SU-DHL-6 (cell line): ENCODE measurements at regions not wholly inside any gene's neighbourhood (a gene's known extent, or its start where the extent isn't known, plus 50 kb on each side); places are given as distances from the start of the nearest gene placed in this dataset.

Experiments
- H2AFZ ChIP-seq: fragments of 200-600 bp; sonication (generic); 2 replicates; pipeline ENCODE4 v1.6.1; 2014; ENCODE audit warnings: low read depth, mild to moderate bottlenecking, moderate library complexity, mixed read lengths, antibody characterized with exemption, low read length; ENCODE audit not compliant: severe bottlenecking
- H3F3A ChIP-seq: fragments of 200-600 bp; shearing (Covaris generic); 2 replicates; pipeline ENCODE4 v1.6.0; 2016; ENCODE audit warnings: antibody characterized with exemption, mild to moderate bottlenecking; ENCODE audit not compliant: insufficient read depth
- H3K27ac ChIP-seq: fragments of 200-600 bp; sonication (generic); 2 replicates; pipeline ENCODE4 v1.5.1; 2016; ENCODE audit warnings: low read depth, mild to moderate bottlenecking, low read length, moderate library complexity, mixed read lengths
- H3K27me3 ChIP-seq: fragments of 200-600 bp; sonication (generic), shearing (Covaris generic); 2 replicates; pipeline ENCODE4 v1.6.0; 2014; ENCODE audit warnings: mild to moderate bottlenecking, low read length
- H3K36me3 ChIP-seq: fragments of 200-600 bp; sonication (generic); 2 replicates; pipeline ENCODE4 v1.6.1; 2014; ENCODE audit warnings: mild to moderate bottlenecking, low read length, mixed read lengths
- H3K4me2 ChIP-seq: fragments of 300-600, 200-600 bp; shearing (Covaris generic), sonication (generic); 2 replicates; pipeline ENCODE4 v1.6.0; 2014; ENCODE audit warnings: low read length, low read depth, mild to moderate bottlenecking; ENCODE audit not compliant: poor library complexity, severe bottlenecking
- H3K4me3 ChIP-seq: fragments of 200-600 bp; sonication (generic); 2 replicates; pipeline ENCODE4 v1.5.1; 2014; ENCODE audit warnings: antibody characterized with exemption, low read length, mild to moderate bottlenecking, mixed read lengths; ENCODE audit not compliant: insufficient read depth, poor library complexity, severe bottlenecking
- H3K79me2 ChIP-seq: fragments of 200-600 bp; sonication (generic); 2 replicates; pipeline ENCODE4 v1.6.1; 2014; ENCODE audit warnings: mild to moderate bottlenecking, low read length, moderate library complexity; ENCODE audit not compliant: insufficient read depth
- H3K9ac ChIP-seq: fragments of 200-600 bp; sonication (generic); 2 replicates; pipeline ENCODE4 v1.7.0; 2014; ENCODE audit warnings: mild to moderate bottlenecking, low read length
- H3K9me2 ChIP-seq: fragments of 200-600 bp; sonication (generic); replicated peaks from 2 replicates; pipeline ENCODE4 v1.6.1; 2014; ENCODE audit warnings: low read length; ENCODE audit not compliant: insufficient read depth
- H3K9me3 ChIP-seq: fragments of 200-600 bp; sonication (generic); 2 replicates; pipeline ENCODE4 v1.6.1; 2014; ENCODE audit warnings: low read length, mixed read lengths; ENCODE audit not compliant: insufficient read depth
- H4K20me1 ChIP-seq: fragments of 200-600 bp; sonication (generic); 2 replicates; pipeline ENCODE4 v1.6.1; 2014; ENCODE audit warnings: low read depth, mild to moderate bottlenecking, antibody characterized with exemption, low read length, moderate library complexity, mixed read lengths
- EZH2phosphoT487 ChIP-seq: fragments of 200-600 bp; sonication (generic), shearing (Covaris generic); conservative IDR thresholded peaks from 2 replicates; pipeline ENCODE4 v1.6.1; 2018; ENCODE audit warnings: mild to moderate bottlenecking, antibody characterized with exemption, low read length, moderate library complexity, mixed read lengths
- TF ChIP-seq, protein P1 (sequence below): fragments of 200-600 bp; sonication (generic); IDR thresholded peaks from one replicate; pipeline ENCODE4 v1.5.1; 2017; ENCODE audit warnings: antibody characterized with exemption, mild to moderate bottlenecking, low read length, moderate library complexity; ENCODE audit not compliant: insufficient read depth, poor library complexity, severe bottlenecking

DNA sequence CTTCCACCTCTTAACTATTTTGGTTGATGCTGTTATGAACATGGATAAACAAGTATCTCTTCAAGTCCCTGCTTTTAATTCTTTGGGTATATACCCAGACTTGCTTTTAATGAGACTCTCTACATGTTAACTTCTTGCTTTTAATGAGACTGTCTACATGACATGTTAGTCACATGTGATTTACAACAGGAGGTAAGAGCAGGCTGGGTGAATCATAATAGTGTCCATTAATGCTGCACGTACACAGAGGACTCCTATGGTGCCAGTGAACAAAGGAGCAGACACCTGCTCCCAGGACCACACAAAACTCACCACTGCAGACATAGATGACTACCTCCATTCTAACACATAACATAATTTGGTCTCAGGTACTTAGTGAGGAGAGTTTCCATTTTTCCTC lies 273.4 kb upstream of the NSMCE3 start:
- no peaks in the 10 kb centered on the region for H4K20me1 ChIP-seq

GRCh38 chr15:29541309-29541708 lies 271.7 kb upstream of the NSMCE3 start:
- Histone ChIP-seq H3K27ac (no peak overlapping the region), H3K4me3 (no peak overlapping the region), H3K9me2 (no peaks in the 10 kb centered on the region), H3K27me3 (no peaks in the 10 kb centered on the region), H3K9me3 (no peaks in the 10 kb centered on the region), H2AFZ (no peak overlapping the region), H3K4me2 (no peak overlapping the region), H4K20me1 (no peaks in the 10 kb centered on the region), H3K36me3 (no peaks in the 10 kb centered on the region), H3K79me2 (no peaks in the 10 kb centered on the region), H3K9ac (no peak overlapping the region), H3F3A (no peaks in the 10 kb centered on the region)
- no peak for TF ChIP-seq EZH2phosphoT487
- TF ChIP-seq, protein P1, sequence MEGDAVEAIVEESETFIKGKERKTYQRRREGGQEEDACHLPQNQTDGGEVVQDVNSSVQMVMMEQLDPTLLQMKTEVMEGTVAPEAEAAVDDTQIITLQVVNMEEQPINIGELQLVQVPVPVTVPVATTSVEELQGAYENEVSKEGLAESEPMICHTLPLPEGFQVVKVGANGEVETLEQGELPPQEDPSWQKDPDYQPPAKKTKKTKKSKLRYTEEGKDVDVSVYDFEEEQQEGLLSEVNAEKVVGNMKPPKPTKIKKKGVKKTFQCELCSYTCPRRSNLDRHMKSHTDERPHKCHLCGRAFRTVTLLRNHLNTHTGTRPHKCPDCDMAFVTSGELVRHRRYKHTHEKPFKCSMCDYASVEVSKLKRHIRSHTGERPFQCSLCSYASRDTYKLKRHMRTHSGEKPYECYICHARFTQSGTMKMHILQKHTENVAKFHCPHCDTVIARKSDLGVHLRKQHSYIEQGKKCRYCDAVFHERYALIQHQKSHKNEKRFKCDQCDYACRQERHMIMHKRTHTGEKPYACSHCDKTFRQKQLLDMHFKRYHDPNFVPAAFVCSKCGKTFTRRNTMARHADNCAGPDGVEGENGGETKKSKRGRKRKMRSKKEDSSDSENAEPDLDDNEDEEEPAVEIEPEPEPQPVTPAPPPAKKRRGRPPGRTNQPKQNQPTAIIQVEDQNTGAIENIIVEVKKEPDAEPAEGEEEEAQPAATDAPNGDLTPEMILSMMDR, result no peak

More for the DNA sequence above, 273.4 kb upstream of the NSMCE3 start:
- Histone ChIP-seq H3K27me3 (no peaks in the 10 kb centered on the region), H3K9me2 (no peaks in the 10 kb centered on the region), H3K4me3 (no peak overlapping the region), H3K79me2 (no peaks in the 10 kb centered on the region), H3K9ac (no peak overlapping the region), H3K4me2 (no peak overlapping the region), H2AFZ (no peak overlapping the region), H3K27ac (no peak overlapping the region), H3F3A (no peaks in the 10 kb centered on the region), H3K9me3 (no peaks in the 10 kb centered on the region), H3K36me3 (no peaks in the 10 kb centered on the region)
- TF ChIP-seq EZH2phosphoT487, result no peak
- TF ChIP-seq, protein P1, result no peak

- Histone ChIP-seq H3K9me3 (no peaks in the 10 kb centered on the region), H3K9me2 (no peaks in the 10 kb centered on the region), H3K9ac (no peak overlapping the region), H3K27me3 (no peaks in the 10 kb centered on the region), H3K27ac (no peak overlapping the region), H2AFZ (no peak overlapping the region), H3K4me2 (no peak overlapping the region), H3K79me2 (no peaks in the 10 kb centered on the region), H4K20me1 (no peaks in the 10 kb centered on the region), H3K4me3 (no peak overlapping the region), H3F3A (no peaks in the 10 kb centered on the region), H3K36me3 (no peaks in the 10 kb centered on the region)
- TF ChIP-seq, protein P1, result no peak
- no peak for TF ChIP-seq EZH2phosphoT487
Observed at GRCh38 chr15:29540479-29540878, 270.9 kb upstream of the NSMCE3 start.
